Breast epithelium (tissue), 4 donors: ENCODE measurements at regions not wholly inside any gene's neighbourhood (a gene's known extent, or its start where the extent isn't known, plus 50 kb on each side); places are given as distances from the start of the nearest gene placed in this dataset.

ENCODE experiments used
- DNase-seq, 2 donors: peaks; one replicate each; pipeline ENCODE4 v3.0.0-alpha.2; 2019; ENCODE audit warnings: low spot score in 2 of 2
- H3K27ac ChIP-seq, 2 donors: fragments of 200-600 bp; sonication (generic) in 1 of 2; one replicate each; pipeline ENCODE4 v1.5.1; 2016 to 2019; ENCODE audit warnings: mild to moderate bottlenecking in 1 of 2
- H3K27me3 ChIP-seq, 2 donors: fragments of 200-600 bp; sonication (generic) in 1 of 2; one replicate each; pipeline versions ENCODE4 v1.5.1 to v1.6.0; 2017 to 2019; ENCODE audit warnings: control low read depth in 1 of 2, mild to moderate bottlenecking in 1 of 2
- H3K36me3 ChIP-seq: fragments of 200-600 bp; one replicate; pipeline ENCODE4 v1.5.1; 2019
- H3K4me1 ChIP-seq, 2 donors: fragments of 200-600 bp; sonication (generic); one replicate each; pipeline ENCODE4 v1.5.1; 2016 to 2019; ENCODE audit warnings: control low read depth in 1 of 2
- H3K4me3 ChIP-seq, 3 donors: fragments of 200-600 bp; sonication (generic); 1 replicate in 2 of 3; 2 replicates in 1 of 3; pipeline ENCODE4 v1.5.1; 2016 to 2019; ENCODE audit warnings: mild to moderate bottlenecking in 3 of 3, moderate library complexity in 2 of 3
- H3K9me3 ChIP-seq, 2 donors: fragments of 200-600 bp; sonication (generic) in 1 of 2; one replicate each; pipeline ENCODE4 v1.5.1; 2016 to 2019; ENCODE audit warnings: control low read depth in 1 of 2
- CTCF ChIP-seq, 3 donors: fragments of 450-650 bp; IDR thresholded peaks; one replicate each; pipeline ENCODE4 v1.5.1; 2016 to 2017; ENCODE audit warnings: antibody characterized with exemption in 3 of 3, mild to moderate bottlenecking in 3 of 3, moderate library complexity in 3 of 3
- POLR2A ChIP-seq: fragments of 450-650 bp; IDR thresholded peaks from one replicate; pipeline ENCODE4 v1.6.1; 2016; ENCODE audit warnings: antibody characterized with exemption, mild to moderate bottlenecking, moderate library complexity
- POLR2AphosphoS5 ChIP-seq, 3 donors: sonication (generic); formaldehyde crosslinking; IDR thresholded peaks; one replicate each; pipeline ENCODE4 v1.6.1; 2017; ENCODE audit warnings: antibody characterized with exemption in 3 of 3
- intact Hi-C: fragments of 100-400 bp; cut with DNase I; formaldehyde crosslinking; loops from one replicate; pipeline ENCODE4 v1.15.1; 2023; ENCODE audit warnings: low total_unique reads

GRCh38 chr20:52799130-52799529 is 173.0 kb upstream of the TSHZ2 start:
- Histone ChIP-seq H3K27me3 (no peaks in the 10 kb centered on the region), H3K36me3 (no peaks in the 10 kb centered on the region), H3K4me1 (no peaks in the 10 kb centered on the region), H3K9me3 (no peaks in the 10 kb centered on the region), H3K4me3 (no peak overlapping the region), H3K27ac (no peak overlapping the region)
- intact Hi-C loops = no loop called here
- DNase-seq = no peak
- TF ChIP-seq POLR2AphosphoS5 (IDR thresholded peaks at IDR 0.05) = no peak
- no peak for TF ChIP-seq POLR2A
- no peak for TF ChIP-seq CTCF (IDR thresholded peaks at IDR 0.05)

- intact Hi-C loops = no loop called here
- no peak for DNase-seq
- no peaks in the 10 kb centered on the region for H3K36me3 ChIP-seq
- TF ChIP-seq POLR2AphosphoS5 (IDR thresholded peaks at IDR 0.05) (no peak), POLR2A (no peak), CTCF (IDR thresholded peaks at IDR 0.05) (no peak)
- no peaks in the 10 kb centered on the region for H3K4me1 ChIP-seq
- H3K4me3 ChIP-seq = no peak overlapping the region
- no peaks in the 10 kb centered on the region for H3K27me3 ChIP-seq
- no peaks in the 10 kb centered on the region for H3K9me3 ChIP-seq
- no peak overlapping the region for H3K27ac ChIP-seq
Measured at GRCh38 chr20:52798124-52798523, 174.0 kb upstream of the TSHZ2 start.

DNA sequence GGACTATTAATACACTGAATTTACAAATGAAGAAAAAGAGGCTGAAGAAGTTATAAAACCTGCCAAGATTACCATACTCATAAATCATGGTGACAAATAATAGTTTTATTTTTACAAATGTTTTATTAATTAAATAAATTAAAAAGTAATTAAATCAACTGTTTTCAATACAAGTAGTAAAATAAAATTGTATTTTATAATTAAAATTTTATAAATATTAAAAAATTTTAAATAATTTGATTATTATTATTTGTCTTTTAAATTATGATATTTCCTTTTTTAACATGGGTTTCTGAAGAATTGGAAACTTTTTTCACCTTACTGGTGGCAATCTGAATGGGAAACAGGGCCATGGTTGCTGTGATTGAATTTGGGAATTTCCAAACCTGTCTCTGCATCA is 177.3 kb upstream of the TSHZ2 start:
- no peak overlapping the region for H3K27ac ChIP-seq
- TF ChIP-seq POLR2AphosphoS5 (IDR thresholded peaks at IDR 0.05) (no peak), CTCF (IDR thresholded peaks at IDR 0.05) (no peak), POLR2A (no peak)
- no peaks in the 10 kb centered on the region for H3K36me3 ChIP-seq
- H3K27me3 ChIP-seq = no peaks in the 10 kb centered on the region
- no peak overlapping the region for H3K4me3 ChIP-seq
- DNase-seq = no peak
- intact Hi-C loops = no loop called here
- no peaks in the 10 kb centered on the region for H3K9me3 ChIP-seq
- no peaks in the 10 kb centered on the region for H3K4me1 ChIP-seq

GRCh38 chr20:52793339-52793963 is 178.7 kb upstream of the TSHZ2 start:
- Histone ChIP-seq H3K27ac (no peak overlapping the region), H3K27me3 (no peaks in the 10 kb centered on the region), H3K9me3 (no peaks in the 10 kb centered on the region), H3K36me3 (no peaks in the 10 kb centered on the region), H3K4me1 (no peaks in the 10 kb centered on the region), H3K4me3 (no peak overlapping the region)
- intact Hi-C loops = no loop called here
- TF ChIP-seq POLR2A (no peak), CTCF (IDR thresholded peaks at IDR 0.05) (no peak), POLR2AphosphoS5 (IDR thresholded peaks at IDR 0.05) (no peak)
- no peak for DNase-seq

GRCh38 chr20:52791091-52791490 is 181.1 kb upstream of the TSHZ2 start:
- no peak for TF ChIP-seq POLR2A
- TF ChIP-seq POLR2AphosphoS5 (IDR thresholded peaks at IDR 0.05) = no peak
- TF ChIP-seq CTCF (IDR thresholded peaks at IDR 0.05) = no peak
- intact Hi-C loops = no loop called here
- no peak for DNase-seq

More at GRCh38 chr20:52791091-52791490, 181.1 kb upstream of the TSHZ2 start:
- H3K27ac ChIP-seq = peak overlapping the region in 1 of 2 donors; percentile 18
- H3K9me3 ChIP-seq = no peaks in the 10 kb centered on the region
- H3K4me1 ChIP-seq = no peaks in the 10 kb centered on the region
- no peaks in the 10 kb centered on the region for H3K36me3 ChIP-seq
- no peak overlapping the region for H3K4me3 ChIP-seq
- no peaks in the 10 kb centered on the region for H3K27me3 ChIP-seq
